Brain microvascular endothelial cell (primary cell): ENCODE measurements at regions not wholly inside any gene's neighbourhood (a gene's known extent, or its start where the extent isn't known, plus 50 kb on each side); places are given as distances from the start of the nearest gene placed in this dataset.

Source experiments
- DNase-seq: peaks from one replicate; pipeline ENCODE4 v3.0.0-alpha.2; 2020
- H3K27ac ChIP-seq: fragments of 250-450 bp; sonication (Bioruptor Pico); 2 replicates; pipeline ENCODE4 v1.5.1; 2020; ENCODE audit warnings: mild to moderate bottlenecking, moderate library complexity
- H3K27me3 ChIP-seq: fragments of 250-450 bp; sonication (Bioruptor Pico); replicated peaks from 2 replicates; pipeline ENCODE4 v1.5.1; 2020; ENCODE audit warnings: mild to moderate bottlenecking
- H3K36me3 ChIP-seq: fragments of 250-450 bp; sonication (Bioruptor Pico); replicated peaks from 2 replicates; pipeline ENCODE4 v1.5.1; 2020; ENCODE audit warnings: mild to moderate bottlenecking
- H3K4me3 ChIP-seq: 2 replicates; pipeline ENCODE4 v1.5.1; 2011; ENCODE audit warnings: low read depth, mild to moderate bottlenecking, control low read depth, low read length, moderate library complexity
- CTCF ChIP-seq: IDR thresholded peaks from 2 replicates; pipeline ENCODE4 v1.5.1; 2011; ENCODE audit warnings: low read depth, mild to moderate bottlenecking, moderate library complexity, low read length, control low read depth, inconsistent platforms; ENCODE audit errors: missing control alignments
- in situ Hi-C: cut with HindIII; loops from 2 replicates; pipeline ENCODE4 v1.10.0; 2017; ENCODE audit warnings: low sequenced_read_pairs, low pct_ligation_motif_present

- Histone ChIP-seq H3K27ac (no peak overlapping the region), H3K4me3 (no peak overlapping the region), H3K36me3 (no peaks in the 10 kb centered on the region), H3K27me3 (no peaks in the 10 kb centered on the region)
- in situ Hi-C loops, result no loop called here
- no peak for DNase-seq
- TF ChIP-seq CTCF, result no peak
These were observed 343.7 kb downstream of the ARAP2 start for GRCh38 chr4:35900286-35901243.

- in situ Hi-C loops, result no loop called here
- TF ChIP-seq CTCF, result no peak
- Histone ChIP-seq H3K27me3 (no peaks in the 10 kb centered on the region), H3K27ac (no peak overlapping the region), H3K36me3 (no peaks in the 10 kb centered on the region), H3K4me3 (no peak overlapping the region)
- DNase-seq, result no peak
These were observed 332.1 kb downstream of the ARAP2 start for GRCh38 chr4:35912174-35912573.

GRCh38 chr4:35918491-35918977 is 325.8 kb downstream of the ARAP2 start:
- Histone ChIP-seq H3K27me3 (no peaks in the 10 kb centered on the region), H3K4me3 (no peak overlapping the region), H3K27ac (no peak overlapping the region), H3K36me3 (no peaks in the 10 kb centered on the region)
- no peak for DNase-seq
- in situ Hi-C loops, result no loop called here
- TF ChIP-seq CTCF, result no peak

GRCh38 chr4:35925806-35926205 is 318.5 kb downstream of the ARAP2 start:
- H3K4me3 ChIP-seq, result no peak overlapping the region
- H3K27me3 ChIP-seq, result no peaks in the 10 kb centered on the region
- H3K27ac ChIP-seq, result no peak overlapping the region
- DNase-seq, result no peak
- in situ Hi-C loops, result no loop called here
- H3K36me3 ChIP-seq, result no peaks in the 10 kb centered on the region
- no peak for TF ChIP-seq CTCF

- Histone ChIP-seq H3K36me3 (no peaks in the 10 kb centered on the region), H3K4me3 (no peak overlapping the region), H3K27ac (no peak overlapping the region), H3K27me3 (no peaks in the 10 kb centered on the region)
- DNase-seq, result no peak
- in situ Hi-C loops, result no loop called here
- TF ChIP-seq CTCF, result no peak
These were observed 317.5 kb downstream of the ARAP2 start for GRCh38 chr4:35926788-35927187.
